Lower lobe of right lung (tissue), 2 donors: ENCODE measurements at regions not wholly inside any gene's neighbourhood (a gene's known extent, or its start where the extent isn't known, plus 50 kb on each side); places are given as distances from the start of the nearest gene placed in this dataset.

Experiments
- ATAC-seq, 2 donors: fragments of 200-7000 bp; cut with Tn5 transposase; one replicate each; pipeline ENCODE4 v1.9.1; 2020 to 2022; ENCODE audit warnings: mild to moderate bottlenecking in 2 of 2, moderate library complexity in 2 of 2
- DNase-seq: peaks from one replicate; pipeline ENCODE4 v3.0.0-alpha.2; 2020
- H3K27ac ChIP-seq: fragments of 200-600 bp; one replicate; pipeline ENCODE4 v1.8.0; 2022
- H3K27me3 ChIP-seq: fragments of 200-600 bp; one replicate; pipeline ENCODE4 v1.8.0; 2022; ENCODE audit warnings: low read depth
- H3K36me3 ChIP-seq: fragments of 200-600 bp; one replicate; pipeline ENCODE4 v1.8.0; 2022; ENCODE audit warnings: mild to moderate bottlenecking
- H3K4me1 ChIP-seq: fragments of 200-600 bp; one replicate; pipeline ENCODE4 v1.8.0; 2022
- H3K4me3 ChIP-seq: fragments of 200-600 bp; one replicate; pipeline ENCODE4 v1.8.0; 2022; ENCODE audit warnings: mild to moderate bottlenecking
- H3K9me3 ChIP-seq: fragments of 200-600 bp; one replicate; pipeline ENCODE4 v1.8.0; 2022
- intact Hi-C: fragments of 100-400 bp; cut with DNase I; formaldehyde crosslinking; loops from one replicate; pipeline ENCODE4 v1.11.0; 2022
- TF ChIP-seq, protein P1 (sequence below): fragments of 200-600 bp; IDR thresholded peaks from one replicate; pipeline ENCODE4 v1.8.0; 2022; ENCODE audit warnings: antibody characterized with exemption, mild to moderate bottlenecking
- donor health status: DM: no; HTN: yes; CAD: no; lungs with severe emphysema.

GRCh38 chr17:34793231-34793908 lies 167.9 kb downstream of the CCT6B start:
- no peaks in the 10 kb centered on the region for H3K9me3 ChIP-seq
- no peak overlapping the region for H3K4me3 ChIP-seq
- TF ChIP-seq, protein P1, sequence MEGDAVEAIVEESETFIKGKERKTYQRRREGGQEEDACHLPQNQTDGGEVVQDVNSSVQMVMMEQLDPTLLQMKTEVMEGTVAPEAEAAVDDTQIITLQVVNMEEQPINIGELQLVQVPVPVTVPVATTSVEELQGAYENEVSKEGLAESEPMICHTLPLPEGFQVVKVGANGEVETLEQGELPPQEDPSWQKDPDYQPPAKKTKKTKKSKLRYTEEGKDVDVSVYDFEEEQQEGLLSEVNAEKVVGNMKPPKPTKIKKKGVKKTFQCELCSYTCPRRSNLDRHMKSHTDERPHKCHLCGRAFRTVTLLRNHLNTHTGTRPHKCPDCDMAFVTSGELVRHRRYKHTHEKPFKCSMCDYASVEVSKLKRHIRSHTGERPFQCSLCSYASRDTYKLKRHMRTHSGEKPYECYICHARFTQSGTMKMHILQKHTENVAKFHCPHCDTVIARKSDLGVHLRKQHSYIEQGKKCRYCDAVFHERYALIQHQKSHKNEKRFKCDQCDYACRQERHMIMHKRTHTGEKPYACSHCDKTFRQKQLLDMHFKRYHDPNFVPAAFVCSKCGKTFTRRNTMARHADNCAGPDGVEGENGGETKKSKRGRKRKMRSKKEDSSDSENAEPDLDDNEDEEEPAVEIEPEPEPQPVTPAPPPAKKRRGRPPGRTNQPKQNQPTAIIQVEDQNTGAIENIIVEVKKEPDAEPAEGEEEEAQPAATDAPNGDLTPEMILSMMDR = no peak
- DNase-seq (no peak), ATAC-seq (no peak)
- no peaks in the 10 kb centered on the region for H3K36me3 ChIP-seq
- no peaks in the 10 kb centered on the region for H3K4me1 ChIP-seq
- H3K27ac ChIP-seq = no peak overlapping the region
- intact Hi-C loops = no loop called here
- no peaks in the 10 kb centered on the region for H3K27me3 ChIP-seq

DNA sequence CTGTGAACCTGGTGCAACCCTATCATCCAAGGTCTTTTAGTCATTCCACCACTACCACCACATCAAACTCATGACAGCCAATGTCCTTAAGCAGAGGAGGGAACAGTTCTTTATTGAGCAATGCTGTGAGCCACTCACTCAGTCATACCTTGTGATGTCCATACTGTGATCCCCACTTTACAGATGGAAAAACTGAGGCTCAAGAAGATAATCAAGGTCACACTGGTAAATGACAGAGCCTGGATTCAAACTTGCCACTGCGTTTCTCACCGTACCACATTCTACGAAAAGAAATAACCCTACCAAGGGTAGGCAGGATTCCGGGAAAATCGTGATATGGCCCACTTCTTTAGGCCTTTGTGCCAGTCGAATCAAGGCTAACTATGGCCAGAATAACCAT lies 172.6 kb downstream of the CCT6B start:
- intact Hi-C loops = no loop called here
- Histone ChIP-seq H3K27ac (no peak overlapping the region), H3K27me3 (no peaks in the 10 kb centered on the region), H3K36me3 (no peaks in the 10 kb centered on the region), H3K4me1 (no peaks in the 10 kb centered on the region), H3K4me3 (no peak overlapping the region), H3K9me3 (no peaks in the 10 kb centered on the region)
- DNase-seq (no peak), ATAC-seq (no peak)
- TF ChIP-seq, protein P1 = no peak

DNA sequence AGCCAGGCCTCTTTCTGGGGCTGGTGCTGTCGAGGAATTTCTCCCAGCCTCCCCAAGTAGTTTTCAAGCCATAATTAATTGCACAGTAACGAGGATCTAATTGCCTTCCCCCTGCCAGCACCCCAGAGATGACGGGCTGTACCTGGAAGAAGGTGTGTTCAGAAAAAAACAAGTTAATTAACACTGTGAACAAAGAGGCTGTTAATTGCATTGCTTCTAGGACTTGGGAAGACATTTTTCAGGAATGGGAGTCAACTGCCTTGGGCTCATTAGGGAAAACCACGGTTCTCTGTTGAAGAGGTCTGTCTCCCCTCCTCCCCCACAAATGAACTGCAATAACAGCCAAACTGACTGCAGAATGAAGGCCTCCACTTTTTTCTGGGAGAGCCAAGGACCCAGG lies 176.7 kb downstream of the CCT6B start:
- intact Hi-C loops = no loop called here
- ATAC-seq (no peak), DNase-seq (no peak)
- no peaks in the 10 kb centered on the region for H3K4me1 ChIP-seq
- no peak overlapping the region for H3K27ac ChIP-seq
- no peak overlapping the region for H3K4me3 ChIP-seq
- no peaks in the 10 kb centered on the region for H3K27me3 ChIP-seq
- no peaks in the 10 kb centered on the region for H3K36me3 ChIP-seq
- H3K9me3 ChIP-seq = no peaks in the 10 kb centered on the region
- TF ChIP-seq, protein P1 = no peak

- H3K4me1 ChIP-seq = no peaks in the 10 kb centered on the region
- H3K27ac ChIP-seq = no peak overlapping the region
- intact Hi-C loops = no loop called here
- ATAC-seq = no peak
- H3K27me3 ChIP-seq = no peaks in the 10 kb centered on the region
- no peak for DNase-seq
- H3K9me3 ChIP-seq = no peaks in the 10 kb centered on the region
- TF ChIP-seq, protein P1 = no peak
- no peaks in the 10 kb centered on the region for H3K36me3 ChIP-seq
- H3K4me3 ChIP-seq = no peak overlapping the region
These were observed 179.0 kb downstream of the CCT6B start for GRCh38 chr17:34782271-34782670.

DNA sequence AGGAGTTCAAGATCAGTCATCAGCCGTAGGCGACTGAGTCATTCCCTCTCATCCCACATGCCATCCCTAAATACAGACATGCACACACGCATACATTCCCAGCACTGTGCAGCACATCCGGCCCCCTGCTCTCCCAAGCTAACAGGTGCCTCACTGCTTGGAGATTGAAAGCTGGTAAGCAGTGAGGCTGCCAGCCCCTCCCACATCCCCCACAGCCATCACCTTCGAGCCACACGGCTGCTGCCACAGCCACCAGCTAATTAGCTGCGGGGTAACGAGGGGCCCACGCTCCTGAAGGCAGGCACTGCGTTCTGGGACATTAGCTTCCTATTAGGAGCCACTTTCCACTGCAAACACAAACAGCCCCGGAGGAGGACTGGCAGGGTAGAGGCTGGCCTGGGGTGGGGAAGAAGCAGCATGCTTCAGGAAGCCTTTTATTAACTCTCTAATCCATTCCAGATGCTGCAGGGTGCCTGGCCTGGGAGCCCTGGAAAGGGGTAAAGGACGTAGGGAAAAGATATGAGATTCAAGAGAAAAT lies 179.6 kb downstream of the CCT6B start:
- intact Hi-C loops = no loop called here
- H3K27me3 ChIP-seq = no peaks in the 10 kb centered on the region
- TF ChIP-seq, protein P1 = no peak
- ATAC-seq (no peak), DNase-seq (no peak)
- no peak overlapping the region for H3K27ac ChIP-seq
- no peaks in the 10 kb centered on the region for H3K36me3 ChIP-seq
- no peak overlapping the region for H3K4me3 ChIP-seq
- H3K4me1 ChIP-seq = no peaks in the 10 kb centered on the region
- H3K9me3 ChIP-seq = no peaks in the 10 kb centered on the region
